ENCODE measurements at regions not wholly inside any gene's neighbourhood (a gene's known extent, or its start where the extent isn't known, plus 50 kb on each side); places are given as distances from the start of the nearest gene placed in this dataset.

- no peak for FAIRE-seq
Measured at GRCh38 chr3:106720510-106720909, 656.7 kb upstream of the CCDC54 start.

DNA sequence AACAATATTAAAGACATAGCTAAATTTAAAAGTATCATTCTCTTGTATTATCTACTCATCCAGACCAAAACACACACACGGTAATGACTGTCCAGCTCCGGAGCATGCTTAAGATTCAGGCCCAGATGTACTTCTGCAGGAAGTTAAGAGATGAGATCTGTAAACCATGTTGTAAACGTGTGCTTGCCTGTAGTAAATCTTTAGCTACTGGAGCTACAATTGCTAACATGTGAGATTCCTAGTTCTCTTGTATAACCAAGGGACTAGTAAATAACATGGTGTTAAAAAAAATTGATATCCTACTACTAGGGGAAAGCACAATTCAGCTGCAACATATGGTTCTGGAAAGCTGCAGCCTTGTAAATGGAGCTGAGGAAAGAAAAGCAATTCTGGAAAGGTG lies 651.7 kb upstream of the CCDC54 start:
- FAIRE-seq: no peak

DNA sequence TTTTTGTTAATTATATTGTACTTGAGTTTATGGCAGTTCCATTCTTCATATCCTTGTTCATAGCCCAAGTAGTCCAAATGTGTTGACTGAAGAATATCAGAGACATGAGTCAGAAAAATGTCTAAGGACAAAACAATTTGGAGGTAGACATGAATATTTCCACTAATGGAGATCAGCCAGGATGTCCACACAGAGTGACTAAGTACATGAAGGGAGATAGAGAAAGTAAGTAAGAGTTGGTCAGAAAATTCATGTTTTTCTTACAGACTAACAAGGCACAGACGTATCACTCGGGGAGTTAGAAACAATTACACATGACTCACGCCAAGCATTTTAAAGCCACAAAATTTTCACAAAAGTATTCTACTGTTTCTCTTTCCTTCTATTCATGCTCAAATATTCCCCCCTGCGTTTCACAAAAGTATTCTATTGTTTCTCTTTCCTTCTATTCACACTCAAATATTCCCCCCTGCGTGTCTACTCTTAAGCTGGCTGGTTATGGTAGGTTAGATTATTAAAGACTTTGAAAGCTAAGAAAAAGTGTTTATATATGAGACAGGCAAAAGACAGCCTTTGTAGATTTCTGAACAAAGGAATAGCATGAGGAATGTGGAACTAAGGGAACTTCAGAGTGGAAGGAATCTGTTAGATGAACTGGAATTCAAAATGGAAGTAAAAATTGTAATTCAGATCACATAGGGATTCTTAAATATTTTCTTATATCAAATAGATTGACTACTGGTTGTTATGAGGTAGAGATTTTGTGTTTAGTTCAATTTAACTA lies 648.7 kb upstream of the CCDC54 start:
- no peak for FAIRE-seq

GRCh38 chr3:106729481-106729880 lies 647.8 kb upstream of the CCDC54 start:
- FAIRE-seq: no peak

DNA sequence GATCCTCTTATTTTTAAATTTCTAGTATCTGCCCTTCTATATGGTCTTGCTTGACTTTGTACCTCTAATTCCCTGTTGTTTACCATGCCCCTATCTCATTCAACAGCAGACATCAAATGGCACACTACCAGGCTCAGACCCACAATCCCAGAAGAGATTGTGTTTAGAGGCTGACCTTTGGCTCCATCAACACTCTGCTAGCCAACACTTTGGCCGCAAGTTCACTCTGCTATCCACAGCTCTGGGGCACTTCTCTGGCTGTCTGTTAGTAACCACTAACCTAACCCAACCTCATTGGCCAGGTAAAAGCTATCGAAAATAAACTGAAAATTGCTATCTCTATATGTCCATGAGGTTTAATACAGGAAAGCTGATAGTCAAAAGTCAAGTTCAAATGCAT lies 646.0 kb upstream of the CCDC54 start:
- FAIRE-seq: no peak

GRCh38 chr3:106734712-106735111 lies 642.5 kb upstream of the CCDC54 start:
- no peak for FAIRE-seq

DNA sequence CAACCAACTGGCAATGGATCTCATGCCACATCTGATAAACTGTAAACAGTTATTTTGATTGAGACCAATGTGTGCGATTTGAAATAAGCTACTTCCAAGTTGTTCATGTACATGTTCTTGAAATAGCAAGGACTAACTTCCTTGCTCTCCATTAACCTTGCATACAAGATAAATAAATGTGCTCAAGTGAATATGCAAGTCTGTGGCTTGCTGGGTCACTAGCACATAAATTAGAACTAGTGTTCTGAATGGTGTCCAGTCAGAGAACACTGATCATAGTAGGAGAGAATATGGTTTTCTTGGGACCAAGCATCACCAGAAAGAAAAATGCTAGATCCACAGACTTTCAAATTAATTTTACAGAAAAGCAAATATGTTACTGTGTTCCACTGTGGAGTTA lies 640.0 kb upstream of the CCDC54 start:
- FAIRE-seq: no peak

GRCh38 chr3:106740116-106740515 lies 637.1 kb upstream of the CCDC54 start:
- no peak for FAIRE-seq

- FAIRE-seq: no peak
Measured at GRCh38 chr3:106745344-106746168, 631.7 kb upstream of the CCDC54 start.

DNA sequence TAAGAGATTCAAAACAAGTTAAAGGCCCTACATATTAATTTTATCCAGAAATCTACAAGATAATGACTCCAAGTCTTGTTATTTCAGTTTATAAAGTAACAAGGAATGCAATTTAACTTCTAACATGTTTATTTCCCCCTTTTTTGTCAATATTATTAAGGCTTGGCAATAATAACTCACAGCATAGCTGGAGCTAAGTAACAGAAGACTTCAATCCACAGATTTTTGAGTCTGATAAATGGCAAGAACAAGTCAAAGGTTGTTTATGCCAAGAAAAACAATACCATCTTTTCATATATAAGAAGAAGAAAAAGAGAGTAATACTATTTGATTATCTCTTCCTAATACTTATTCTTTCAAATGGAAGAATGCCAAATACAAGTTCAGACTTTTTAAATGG lies 631.0 kb upstream of the CCDC54 start:
- FAIRE-seq: no peak

- FAIRE-seq: no peak
Measured at GRCh38 chr3:106748472-106749262, 628.6 kb upstream of the CCDC54 start.

DNA sequence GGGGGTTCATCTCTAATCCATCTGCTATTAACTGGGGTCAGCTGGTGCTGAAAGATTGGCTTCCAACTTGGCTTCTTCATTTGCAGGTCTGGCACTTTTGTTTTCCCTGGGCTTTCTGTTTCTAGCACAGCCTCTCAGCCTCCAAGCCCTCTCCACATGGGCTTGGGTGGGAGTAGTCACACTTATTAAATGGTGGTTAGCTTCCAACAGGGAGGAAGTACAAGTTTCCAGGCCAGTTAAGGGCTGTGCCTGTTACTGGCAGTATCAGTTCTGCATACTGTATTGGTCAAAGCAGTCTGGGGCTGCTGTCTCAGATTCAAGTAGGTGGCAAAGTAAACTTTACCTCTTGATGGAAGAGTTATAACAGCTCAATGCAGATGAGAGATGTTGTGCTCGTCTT lies 627.1 kb upstream of the CCDC54 start:
- no peak for FAIRE-seq

- FAIRE-seq: no peak
Measured at GRCh38 chr3:106755336-106755735, 621.9 kb upstream of the CCDC54 start.

- no peak for FAIRE-seq
Measured at GRCh38 chr3:106756901-106757300, 620.3 kb upstream of the CCDC54 start.

GRCh38 chr3:106758459-106758858 lies 618.8 kb upstream of the CCDC54 start:
- FAIRE-seq: no peak

DNA sequence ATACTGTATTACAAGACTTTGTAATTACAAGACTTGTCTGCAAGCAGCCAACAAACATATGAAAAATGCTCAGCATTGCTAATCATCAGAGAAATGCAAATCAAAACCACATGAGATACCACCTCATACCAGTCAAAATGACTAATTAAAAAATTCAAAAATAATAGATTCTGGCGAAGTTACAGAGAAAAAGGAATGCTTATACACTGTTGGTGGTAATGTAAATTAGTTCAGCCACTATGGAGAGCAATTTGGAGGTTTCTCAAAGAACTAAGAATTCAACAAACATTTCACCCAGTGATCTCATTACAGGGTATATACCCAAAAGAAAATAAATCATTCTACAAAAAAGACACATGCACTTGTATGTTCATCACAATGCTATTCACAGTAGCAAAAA lies 617.5 kb upstream of the CCDC54 start:
- FAIRE-seq: no peak

DNA sequence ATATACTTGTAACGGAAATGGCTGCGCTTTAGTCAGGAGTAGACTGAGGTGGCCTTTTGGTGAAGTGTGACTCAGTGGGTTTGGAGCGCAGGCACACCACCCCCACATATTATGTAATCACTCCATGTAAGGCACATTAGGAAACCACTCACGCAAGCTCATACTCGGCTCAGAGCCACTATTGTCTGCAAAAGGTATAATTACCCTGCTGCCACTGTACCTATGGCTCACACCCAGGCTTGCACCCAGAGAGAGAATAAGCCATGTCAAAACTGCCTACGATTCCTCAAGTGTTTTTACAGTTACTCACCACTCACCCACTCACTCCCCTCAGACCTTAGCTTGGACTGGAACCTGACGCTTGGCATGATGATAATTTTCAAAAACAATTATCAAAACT lies 611.9 kb upstream of the CCDC54 start:
- no peak for FAIRE-seq

DNA sequence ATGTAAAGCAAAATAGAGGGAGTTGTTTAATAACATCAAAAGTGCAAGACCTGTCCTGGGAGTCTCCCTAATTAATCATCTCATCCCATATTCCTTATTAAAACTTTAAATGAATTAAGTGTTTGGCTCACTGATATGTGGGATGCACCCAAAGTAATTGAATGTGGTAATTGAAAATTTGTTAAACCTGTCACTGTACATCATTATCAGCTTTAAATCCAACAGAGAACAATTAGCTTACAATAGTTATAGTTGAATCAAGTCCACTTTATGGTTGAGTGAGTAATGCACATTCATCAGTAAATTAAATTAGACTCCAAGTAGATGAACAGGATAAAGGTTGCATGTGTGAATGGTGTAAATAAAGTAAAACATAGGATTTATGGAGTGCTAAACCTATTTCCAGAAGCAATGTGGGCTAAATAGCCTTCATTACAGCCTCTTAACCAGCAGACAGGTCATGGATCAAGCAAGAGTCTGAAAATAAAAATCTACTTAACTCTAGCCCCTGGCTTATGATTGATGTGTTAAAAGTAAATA lies 608.2 kb upstream of the CCDC54 start:
- no peak for FAIRE-seq

- no peak for FAIRE-seq
Measured at GRCh38 chr3:106773795-106774194, 603.4 kb upstream of the CCDC54 start.

- FAIRE-seq: no peak
Measured at GRCh38 chr3:106783231-106783630, 594.0 kb upstream of the CCDC54 start.

GRCh38 chr3:106789276-106789675 lies 588.0 kb upstream of the CCDC54 start:
- no peak for FAIRE-seq

DNA sequence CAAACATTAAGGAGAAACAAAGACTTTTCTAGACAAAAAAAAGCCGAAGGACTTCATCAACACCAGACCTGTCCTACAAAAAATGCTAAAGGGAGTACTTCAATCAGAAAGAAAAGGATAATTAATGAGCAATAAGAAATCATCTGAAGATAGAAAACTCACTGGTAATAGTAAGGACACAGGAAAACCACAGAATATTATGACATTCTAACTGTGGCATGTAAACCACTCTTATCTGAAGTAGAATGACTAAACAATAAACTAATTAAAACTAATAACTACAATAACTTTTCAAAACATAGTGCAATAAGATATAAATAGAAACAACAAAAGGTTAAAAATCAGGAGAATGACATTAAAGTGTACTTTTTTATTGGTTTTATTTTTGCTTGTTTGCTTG lies 584.5 kb upstream of the CCDC54 start:
- FAIRE-seq: no peak

DNA sequence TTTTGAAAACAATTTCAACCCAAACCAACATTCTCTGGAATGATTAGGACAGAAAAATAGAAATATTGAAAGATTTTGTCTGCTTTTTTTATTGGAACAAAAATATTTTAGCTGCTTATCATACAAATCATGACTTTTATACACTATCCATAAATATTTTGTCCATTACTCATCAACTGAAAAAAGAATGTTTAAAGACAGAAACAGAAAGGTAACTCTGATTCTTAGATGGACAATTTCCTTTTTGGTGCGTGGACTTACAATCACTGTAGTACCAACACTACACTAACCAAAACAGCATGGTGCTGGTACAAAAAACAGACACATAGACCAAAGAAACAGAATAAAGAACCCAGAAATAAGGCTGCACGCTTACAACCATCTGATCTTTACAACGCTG lies 582.8 kb upstream of the CCDC54 start:
- no peak for FAIRE-seq

Measured in colon (tissue), 2 donors.